Tibial nerve (tissue), 4 donors: ENCODE measurements at regions not wholly inside any gene's neighbourhood (a gene's known extent, or its start where the extent isn't known, plus 50 kb on each side); places are given as distances from the start of the nearest gene placed in this dataset.
"Not testable (repeated sequence)": the region's sequence is repeated elsewhere in the genome, so short reads cannot be mapped to it uniquely, and the experiment has no call there.

Experiments used
- DNase-seq, 2 donors: peaks; one replicate each; pipeline ENCODE4 v3.0.0-alpha.2; 2019; ENCODE audit warnings: low spot score in 2 of 2
- H3K27ac ChIP-seq, 4 donors: fragments of 200-600 bp; sonication (generic) in 3 of 4; one replicate each; pipeline ENCODE4 v1.5.1; 2017 to 2019; ENCODE audit warnings: mild to moderate bottlenecking in 1 of 4
- H3K27me3 ChIP-seq, 2 donors: fragments of 200-600 bp; sonication (generic) in 1 of 2; one replicate each; pipeline versions ENCODE4 v1.5.1 to v1.6.0; 2017 to 2019
- H3K36me3 ChIP-seq, 3 donors: fragments of 200-600 bp; sonication (generic); one replicate each; pipeline ENCODE4 v1.5.1; 2018 to 2019
- H3K4me1 ChIP-seq, 4 donors: fragments of 200-600 bp; sonication (generic) in 3 of 4; one replicate each; pipeline ENCODE4 v1.5.1; 2017 to 2019
- H3K4me3 ChIP-seq, 4 donors: fragments of 200-600 bp; sonication (generic) in 3 of 4; one replicate each; pipeline ENCODE4 v1.5.1; 2017 to 2019; ENCODE audit warnings: mild to moderate bottlenecking in 1 of 4, moderate library complexity in 1 of 4
- H3K9me3 ChIP-seq, 4 donors: fragments of 200-600 bp; sonication (generic) in 3 of 4; one replicate each; pipeline ENCODE4 v1.5.1; 2017 to 2019
- WGBS, 2 donors: methylation state at CpG; one replicate each; pipeline ENCODE4 v1.1.5; 2018; 5-methylcytosine and 5-hydroxymethylcytosine counted together

- not testable (repeated sequence) for H3K36me3 ChIP-seq, H3K27me3 ChIP-seq, H3K4me3 ChIP-seq, H3K27ac ChIP-seq, H3K4me1 ChIP-seq, H3K9me3 ChIP-seq, DNase-seq
- 75 to 83% methylated on average over 1 of the region's 4 CpGs for WGBS, 2 donors
Observed at GRCh38 chr1:143833376-143833775, 138.4 kb downstream of the FAM72C start.

DNA sequence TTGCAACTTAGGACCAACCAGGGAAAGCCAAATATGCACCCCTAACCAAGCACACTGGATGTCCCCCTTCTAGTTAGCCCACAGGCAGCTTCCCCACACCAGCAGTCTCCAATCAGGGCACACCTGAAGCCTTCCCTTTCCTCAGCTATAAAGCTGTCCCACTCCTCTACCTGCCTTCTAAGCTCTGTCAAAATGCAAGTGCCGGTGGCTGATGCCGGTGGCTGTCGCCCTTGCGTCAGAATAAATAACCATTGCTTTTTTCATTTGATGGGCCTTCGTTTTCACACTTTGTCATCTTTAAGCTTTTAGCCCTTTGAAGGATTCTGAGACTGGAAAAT, 139.4 kb downstream of the FAM72C start:
- not testable (repeated sequence) for H3K27ac ChIP-seq, H3K9me3 ChIP-seq, H3K4me1 ChIP-seq, DNase-seq, H3K4me3 ChIP-seq, H3K36me3 ChIP-seq, H3K27me3 ChIP-seq
- 73 to 93% methylated on average over 5 of the region's 5 CpGs for WGBS, 2 donors

DNA sequence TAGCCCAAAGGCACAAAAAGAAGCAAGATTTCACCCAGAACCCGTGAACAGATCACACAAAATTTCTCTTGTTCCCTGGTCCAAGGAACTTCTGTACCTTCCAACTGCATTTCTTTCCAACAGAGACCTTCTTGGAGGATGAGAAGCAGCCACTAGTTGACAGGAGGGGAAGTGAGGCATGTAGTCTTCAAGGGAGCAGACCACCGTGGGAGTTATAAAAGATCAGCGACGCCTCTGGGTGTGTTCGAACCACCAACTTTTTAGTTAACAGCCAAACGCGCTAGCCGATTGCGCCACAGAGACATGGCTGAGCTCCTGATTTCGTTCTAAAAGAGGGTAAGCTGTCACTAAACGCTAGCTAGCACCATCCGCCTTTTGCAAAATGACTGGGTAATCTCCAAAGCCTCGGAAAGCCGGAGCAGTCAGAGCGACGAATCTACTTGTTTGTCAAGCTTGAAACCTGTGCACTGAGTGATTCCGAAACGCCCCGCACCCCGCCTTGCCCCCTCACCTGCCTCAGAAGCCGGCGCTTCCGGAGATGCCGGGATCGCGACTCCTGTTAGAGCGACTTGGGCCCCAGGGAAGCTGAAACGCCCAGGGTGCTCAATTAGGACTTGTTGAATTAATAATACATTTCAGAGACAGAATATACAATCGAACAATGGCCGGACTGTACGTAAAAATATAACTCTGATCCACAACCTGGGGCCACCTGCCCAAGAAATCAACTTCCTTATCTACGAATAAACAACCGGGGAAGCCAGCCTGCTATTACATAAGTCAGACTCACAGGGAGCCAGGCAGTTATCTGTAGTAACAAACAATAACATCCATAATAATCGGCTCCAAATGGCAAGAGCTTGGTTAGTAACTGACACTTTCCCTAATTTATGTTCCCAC, 140.1 kb downstream of the FAM72C start:
- WGBS, 2 donors, result 26 to 27% methylated on average over 32 of the region's 34 CpGs

GRCh38 chr1:143826162-143826561, 145.6 kb downstream of the FAM72C start:
- not testable (repeated sequence) for H3K4me1 ChIP-seq, H3K27me3 ChIP-seq, H3K4me3 ChIP-seq, H3K36me3 ChIP-seq, H3K27ac ChIP-seq, DNase-seq, H3K9me3 ChIP-seq
- WGBS, 2 donors, result no CpG with 5 or more reads among the region's 1 CpG

More for the DNA sequence above, 140.1 kb downstream of the FAM72C start:
- H3K4me3 ChIP-seq, H3K9me3 ChIP-seq, H3K36me3 ChIP-seq, H3K27me3 ChIP-seq, H3K4me1 ChIP-seq, DNase-seq, H3K27ac ChIP-seq: not testable (repeated sequence)

- H3K4me1 ChIP-seq, H3K4me3 ChIP-seq, H3K9me3 ChIP-seq, H3K36me3 ChIP-seq, DNase-seq, H3K27me3 ChIP-seq, H3K27ac ChIP-seq: not testable (repeated sequence)
- 68 to 83% methylated on average over 1 to 2 of the region's 3 CpGs for WGBS, 2 donors
Observed at GRCh38 chr1:143824266-143824665, 147.5 kb downstream of the FAM72C start.

DNA sequence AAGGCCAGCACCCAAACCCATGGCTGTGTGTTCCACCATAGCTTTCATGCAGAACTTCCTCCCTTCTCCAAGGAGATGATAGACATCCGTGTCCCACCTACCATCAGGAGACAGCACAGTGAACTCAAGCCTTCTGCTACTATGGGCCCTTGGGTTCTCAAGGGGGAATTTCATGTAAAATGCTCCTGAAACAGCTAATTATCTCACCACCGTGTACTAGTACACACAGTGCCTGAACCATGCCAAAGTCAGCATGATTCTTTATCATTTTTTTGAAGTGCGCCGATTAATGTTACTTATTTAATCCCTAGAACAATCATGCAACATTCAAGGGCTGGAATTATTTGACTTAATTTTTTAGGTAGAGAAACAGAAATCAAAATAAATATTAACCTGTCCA, 151.7 kb downstream of the FAM72C start:
- H3K36me3 ChIP-seq, H3K9me3 ChIP-seq, H3K27me3 ChIP-seq, H3K4me1 ChIP-seq, H3K27ac ChIP-seq, H3K4me3 ChIP-seq, DNase-seq: not testable (repeated sequence)
- WGBS, 2 donors, result no CpG with 5 or more reads among the region's 4 CpGs

- not testable (repeated sequence) for H3K9me3 ChIP-seq, DNase-seq, H3K27ac ChIP-seq, H3K4me3 ChIP-seq, H3K4me1 ChIP-seq, H3K27me3 ChIP-seq, H3K36me3 ChIP-seq
- WGBS, 2 donors, result no CpG with 5 or more reads among the region's 1 CpG
Observed at GRCh38 chr1:143816369-143816768, 155.4 kb downstream of the FAM72C start.

DNA sequence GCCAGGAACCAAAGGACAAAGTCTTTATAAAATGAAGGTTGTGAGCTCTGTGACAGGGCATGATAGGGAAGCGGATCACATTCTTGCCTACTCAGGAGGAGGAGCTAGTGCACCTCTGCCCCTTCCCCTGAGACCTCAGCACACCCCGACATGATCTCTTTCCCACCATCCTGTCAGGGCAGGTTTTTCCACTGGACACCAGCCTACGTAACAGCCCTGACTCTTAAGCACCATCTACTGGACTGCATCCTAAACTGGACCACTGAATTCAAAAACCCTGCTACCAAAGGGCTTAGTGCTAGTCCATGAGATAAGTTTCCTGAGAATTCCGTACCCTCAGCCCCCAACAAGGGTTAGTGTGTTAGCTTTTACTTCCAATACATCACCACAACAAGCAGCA, 166.4 kb downstream of the FAM72C start:
- H3K27ac ChIP-seq, H3K36me3 ChIP-seq, H3K9me3 ChIP-seq, H3K4me3 ChIP-seq, DNase-seq, H3K27me3 ChIP-seq, H3K4me1 ChIP-seq: not testable (repeated sequence)
- WGBS, 2 donors, result no CpG with 5 or more reads among the region's 4 CpGs

GRCh38 chr1:143804707-143805356, 167.0 kb downstream of the FAM72C start:
- DNase-seq, H3K9me3 ChIP-seq, H3K4me1 ChIP-seq, H3K4me3 ChIP-seq, H3K27ac ChIP-seq, H3K27me3 ChIP-seq, H3K36me3 ChIP-seq: not testable (repeated sequence)
- WGBS, 2 donors, result 3 to 7% methylated on average over 11 to 12 of the region's 16 CpGs

DNA sequence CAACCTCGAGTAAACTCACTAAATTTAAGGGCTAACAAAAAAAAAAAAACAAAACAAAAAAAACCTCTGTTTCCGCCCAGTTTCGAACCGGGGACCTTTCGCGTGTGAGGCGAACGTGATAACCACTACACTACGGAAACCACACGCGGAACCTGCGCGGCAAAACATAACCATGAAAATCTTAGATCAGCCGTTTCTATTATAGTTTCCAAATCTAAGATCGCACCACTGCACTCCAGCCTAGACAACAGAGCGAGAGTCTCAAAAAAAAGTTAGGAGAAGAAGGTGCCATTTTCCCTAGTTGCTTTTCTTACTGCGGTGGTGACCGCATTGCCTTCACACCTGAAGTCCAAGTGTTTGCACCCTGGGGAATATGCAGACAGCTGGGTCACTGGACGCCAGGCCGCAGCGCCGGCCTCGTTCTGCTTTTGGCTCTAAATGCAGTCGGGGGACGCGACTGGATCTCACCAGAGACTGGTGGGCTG, 167.8 kb downstream of the FAM72C start:
- 0 to 2% methylated on average over 20 to 23 of the region's 26 CpGs for WGBS, 2 donors
- not testable (repeated sequence) for H3K27me3 ChIP-seq, H3K4me1 ChIP-seq, H3K9me3 ChIP-seq, H3K27ac ChIP-seq, H3K36me3 ChIP-seq
- H3K4me3 ChIP-seq, result peak overlapping the region in 1 of 4 donors; percentile 33
- peak in 1 of 2 donors; percentile 11 for DNase-seq

GRCh38 chr1:143803095-143803494, 168.7 kb downstream of the FAM72C start:
- not testable (repeated sequence) for H3K9me3 ChIP-seq, H3K36me3 ChIP-seq, H3K27ac ChIP-seq, H3K4me1 ChIP-seq, DNase-seq, H3K4me3 ChIP-seq, H3K27me3 ChIP-seq
- no CpG with 5 or more reads among the region's 13 CpGs for whole genome bisulfite sequencing, 2 donors

DNA sequence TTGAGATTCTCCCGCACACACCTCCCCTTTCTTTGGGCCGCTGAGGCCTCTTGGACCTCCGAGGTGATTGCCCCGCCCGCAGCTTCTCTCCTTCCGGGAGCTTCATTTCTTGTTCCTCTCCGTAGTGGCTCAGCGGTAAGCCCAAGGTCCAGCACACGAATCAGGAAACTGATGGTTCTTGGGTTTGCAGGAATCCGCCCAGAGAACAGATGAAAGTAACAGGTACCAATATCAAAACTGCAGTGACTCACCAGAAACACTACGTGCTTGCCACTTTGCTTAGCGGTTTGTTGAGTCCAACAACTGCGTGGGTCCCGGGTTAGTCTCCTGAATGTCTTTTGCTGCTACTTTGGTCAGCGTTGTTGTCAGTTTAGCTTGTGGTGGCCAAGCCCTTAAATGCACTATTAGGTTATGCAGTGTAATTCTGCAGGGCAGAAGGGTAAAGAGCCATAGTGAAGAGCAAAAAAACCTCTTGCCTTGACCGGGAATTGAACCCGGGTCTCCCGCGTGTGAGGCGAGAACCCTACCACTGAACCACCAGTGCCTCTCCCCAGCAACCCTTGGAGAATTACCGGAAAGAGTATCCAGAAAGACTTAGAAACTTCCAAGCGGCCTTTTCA, 172.1 kb downstream of the FAM72C start:
- DNase-seq, H3K4me1 ChIP-seq, H3K36me3 ChIP-seq, H3K27me3 ChIP-seq, H3K27ac ChIP-seq, H3K9me3 ChIP-seq, H3K4me3 ChIP-seq: not testable (repeated sequence)
- no CpG with 5 or more reads among the region's 22 CpGs for WGBS, 2 donors

DNA sequence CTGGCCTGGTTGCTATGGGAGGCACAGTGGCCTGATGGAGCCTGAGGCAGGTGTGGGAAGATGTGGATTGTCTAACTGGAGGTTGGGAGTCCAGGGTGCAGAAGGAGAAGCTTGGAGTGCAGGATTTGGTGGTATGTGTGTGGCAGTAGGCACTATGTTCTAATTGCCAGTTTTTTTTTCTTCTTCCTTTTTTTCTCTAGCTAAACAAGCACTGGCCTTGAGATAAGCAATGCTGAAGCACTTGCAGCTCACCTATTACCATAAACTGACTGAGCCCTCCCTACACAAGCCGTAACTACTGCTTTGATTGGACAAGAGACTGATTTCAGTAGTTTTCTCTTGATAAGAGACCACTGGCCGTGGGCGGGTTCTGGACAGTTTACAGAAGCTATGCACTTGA, 175.4 kb downstream of the FAM72C start:
- not testable (repeated sequence) for H3K36me3 ChIP-seq, DNase-seq, H3K4me1 ChIP-seq, H3K9me3 ChIP-seq, H3K27ac ChIP-seq, H3K4me3 ChIP-seq, H3K27me3 ChIP-seq
- no CpG with 5 or more reads among the region's 3 CpGs for WGBS, 2 donors
